HK-2 (cell line): ENCODE measurements at regions not wholly inside any gene's neighbourhood (a gene's known extent, or its start where the extent isn't known, plus 50 kb on each side); places are given as distances from the start of the nearest gene placed in this dataset.
A peak's percentile ranks its signal among the peaks of the same experiment; 100 is the strongest.
"Not testable (repeated sequence)": the region's sequence is repeated elsewhere in the genome, so short reads cannot be mapped to it uniquely, and the experiment has no call there.

Experiments
- DNase-seq: peaks from one replicate; pipeline ENCODE4 v3.0.0-alpha.2; 2018; ENCODE audit not compliant: unreplicated experiment

GRCh38 chr10:26952094-26952493 lies 91.3 kb upstream of the ABI1 start:
- no peak for DNase-seq

- no peak for DNase-seq
These were observed 90.9 kb upstream of the ABI1 start for GRCh38 chr10:26951650-26952049.

- DNase-seq, result no peak
These were observed 90.2 kb upstream of the ABI1 start for GRCh38 chr10:26950934-26951333.

- no peak for DNase-seq
These were observed 85.5 kb upstream of the ABI1 start for GRCh38 chr10:26946102-26946811.

GRCh38 chr10:26944261-26944882 lies 83.6 kb upstream of the ABI1 start:
- DNase-seq, result no peak

- no peak for DNase-seq
These were observed 79.2 kb upstream of the ABI1 start for GRCh38 chr10:26939962-26940354.

GRCh38 chr10:26939290-26939961 lies 78.7 kb upstream of the ABI1 start:
- DNase-seq, result no peak

GRCh38 chr10:26938578-26938977 lies 77.8 kb upstream of the ABI1 start:
- no peak for DNase-seq

- no peak for DNase-seq
These were observed 76.6 kb upstream of the ABI1 start for GRCh38 chr10:26937371-26937770.

GRCh38 chr10:26934190-26934589 lies 73.4 kb upstream of the ABI1 start:
- not testable (repeated sequence) for DNase-seq

GRCh38 chr10:26932576-26932975 lies 71.8 kb upstream of the ABI1 start:
- DNase-seq, result no peak

GRCh38 chr10:26931223-26931622 lies 70.5 kb upstream of the ABI1 start:
- DNase-seq, result no peak

GRCh38 chr10:26922824-26923223 lies 62.1 kb upstream of the ABI1 start:
- not testable (repeated sequence) for DNase-seq

- DNase-seq, result peak; percentile 41
These were observed 58.5 kb upstream of the ABI1 start for GRCh38 chr10:26919156-26919860.

- no peak for DNase-seq
These were observed 54.1 kb upstream of the ABI1 start for GRCh38 chr10:26914898-26915297.

GRCh38 chr10:26911811-26912461 lies 51.2 kb upstream of the ABI1 start:
- DNase-seq, result no peak
